ENCODE measurements at regions not wholly inside any gene's neighbourhood (a gene's known extent, or its start where the extent isn't known, plus 50 kb on each side); places are given as distances from the start of the nearest gene placed in this dataset.

DNA sequence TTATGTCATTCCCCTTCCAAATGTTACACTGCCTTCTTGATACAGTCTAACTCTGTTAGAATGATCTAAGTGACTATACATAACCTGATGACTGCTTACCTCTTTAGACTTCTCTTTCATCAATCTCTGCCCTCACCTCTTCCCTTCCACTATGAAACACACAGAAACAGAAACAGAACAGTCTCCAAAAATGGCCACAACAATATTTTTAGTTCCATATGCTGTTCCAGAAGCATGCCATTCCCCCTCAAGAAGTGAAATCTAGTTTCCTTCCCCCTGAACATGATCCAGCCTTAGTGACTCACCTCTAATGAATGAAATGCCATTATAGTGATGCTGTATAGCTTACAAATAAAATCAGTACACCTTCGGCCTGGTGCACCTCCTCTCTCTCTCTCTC lies 229.3 kb upstream of the TENT5A start:
- intact Hi-C loops (cut with DNase I): no loop called here
- DNase-seq: no peak
- H3K36me3 ChIP-seq (replicated peaks in 1 of 2): no peaks in the 10 kb centered on the region
- 32 to 74% (median 57%) methylated on average over 1 of the region's 1 CpG for WGBS, 4 donors
- TF ChIP-seq POLR2A (IDR thresholded peaks at IDR 0.05): no peak
- TF ChIP-seq, protein P1, sequence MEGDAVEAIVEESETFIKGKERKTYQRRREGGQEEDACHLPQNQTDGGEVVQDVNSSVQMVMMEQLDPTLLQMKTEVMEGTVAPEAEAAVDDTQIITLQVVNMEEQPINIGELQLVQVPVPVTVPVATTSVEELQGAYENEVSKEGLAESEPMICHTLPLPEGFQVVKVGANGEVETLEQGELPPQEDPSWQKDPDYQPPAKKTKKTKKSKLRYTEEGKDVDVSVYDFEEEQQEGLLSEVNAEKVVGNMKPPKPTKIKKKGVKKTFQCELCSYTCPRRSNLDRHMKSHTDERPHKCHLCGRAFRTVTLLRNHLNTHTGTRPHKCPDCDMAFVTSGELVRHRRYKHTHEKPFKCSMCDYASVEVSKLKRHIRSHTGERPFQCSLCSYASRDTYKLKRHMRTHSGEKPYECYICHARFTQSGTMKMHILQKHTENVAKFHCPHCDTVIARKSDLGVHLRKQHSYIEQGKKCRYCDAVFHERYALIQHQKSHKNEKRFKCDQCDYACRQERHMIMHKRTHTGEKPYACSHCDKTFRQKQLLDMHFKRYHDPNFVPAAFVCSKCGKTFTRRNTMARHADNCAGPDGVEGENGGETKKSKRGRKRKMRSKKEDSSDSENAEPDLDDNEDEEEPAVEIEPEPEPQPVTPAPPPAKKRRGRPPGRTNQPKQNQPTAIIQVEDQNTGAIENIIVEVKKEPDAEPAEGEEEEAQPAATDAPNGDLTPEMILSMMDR (IDR thresholded peaks at IDR 0.05): no peak
- no peak overlapping the region for H3K4me3 ChIP-seq
- no peak overlapping the region for H3K27ac ChIP-seq
- no peaks in the 10 kb centered on the region for H3K4me1 ChIP-seq (replicated peaks in 1 of 2)
- no peaks in the 10 kb centered on the region for H3K27me3 ChIP-seq
- H3K9me3 ChIP-seq (replicated peaks in 1 of 3): peaks cover 0 to 5% (median 0%) of the 10 kb centered on the region in 3 donors

DNA sequence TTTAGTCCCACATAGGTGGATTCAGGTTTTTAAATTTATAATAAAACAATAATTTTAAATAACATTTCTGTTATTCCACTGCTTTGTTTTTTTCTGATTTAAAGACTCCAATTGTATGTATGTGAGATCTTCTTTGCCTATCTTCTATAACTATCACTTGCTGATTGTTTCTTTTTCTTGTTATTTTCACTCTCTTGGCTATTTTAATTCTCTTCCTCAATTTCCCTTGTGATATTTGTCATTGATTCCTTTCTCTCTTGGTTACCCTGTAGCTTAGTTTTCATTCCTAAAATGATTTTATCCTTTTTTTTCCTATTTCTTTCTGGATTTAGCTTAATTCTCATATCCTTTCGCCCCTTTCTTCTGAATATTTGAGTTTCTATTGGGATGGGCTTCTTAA lies 227.3 kb upstream of the TENT5A start:
- no peaks in the 10 kb centered on the region for H3K4me1 ChIP-seq (replicated peaks in 1 of 2)
- H3K27me3 ChIP-seq: no peaks in the 10 kb centered on the region
- DNase-seq: no peak
- H3K4me3 ChIP-seq: no peak overlapping the region
- intact Hi-C loops (cut with DNase I): no loop called here
- H3K27ac ChIP-seq: no peak overlapping the region
- TF ChIP-seq, protein P1 (IDR thresholded peaks at IDR 0.05): no peak
- no peak for TF ChIP-seq POLR2A (IDR thresholded peaks at IDR 0.05)
- no peaks in the 10 kb centered on the region for H3K36me3 ChIP-seq (replicated peaks in 1 of 2)
- 73 to 92% (median 85%) methylated on average over 1 of the region's 1 CpG for WGBS, 4 donors
- H3K9me3 ChIP-seq (replicated peaks in 1 of 3): peaks cover 0 to 5% (median 0%) of the 10 kb centered on the region in 3 donors

DNA sequence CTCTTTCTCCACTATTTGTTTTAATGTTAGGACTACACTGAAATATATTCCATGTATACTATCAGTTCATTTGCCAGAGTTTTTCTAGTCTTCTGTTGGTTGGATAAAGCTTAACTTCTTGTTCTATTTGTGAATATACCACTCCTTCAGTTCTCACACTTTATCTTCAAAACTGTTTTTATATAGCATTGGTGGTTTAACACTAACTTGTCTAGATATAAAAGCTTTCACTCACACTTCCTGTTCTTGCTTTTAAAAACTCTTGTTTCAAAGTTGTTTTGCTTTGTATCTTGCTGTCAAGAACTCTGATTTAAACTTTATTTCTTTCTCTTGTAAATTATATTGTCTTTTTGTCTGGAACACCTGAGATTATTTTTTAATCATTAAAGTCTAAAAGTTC lies 226.8 kb upstream of the TENT5A start:
- H3K4me1 ChIP-seq (replicated peaks in 1 of 2): no peaks in the 10 kb centered on the region
- no peaks in the 10 kb centered on the region for H3K27me3 ChIP-seq
- TF ChIP-seq, protein P1 (IDR thresholded peaks at IDR 0.05): no peak
- TF ChIP-seq POLR2A (IDR thresholded peaks at IDR 0.05): no peak
- peaks cover 0 to 5% (median 0%) of the 10 kb centered on the region in 3 donors for H3K9me3 ChIP-seq (replicated peaks in 1 of 3)
- intact Hi-C loops (cut with DNase I): no loop called here
- H3K27ac ChIP-seq: no peak overlapping the region
- no peak overlapping the region for H3K4me3 ChIP-seq
- DNase-seq: no peak
- H3K36me3 ChIP-seq (replicated peaks in 1 of 2): no peaks in the 10 kb centered on the region

DNA sequence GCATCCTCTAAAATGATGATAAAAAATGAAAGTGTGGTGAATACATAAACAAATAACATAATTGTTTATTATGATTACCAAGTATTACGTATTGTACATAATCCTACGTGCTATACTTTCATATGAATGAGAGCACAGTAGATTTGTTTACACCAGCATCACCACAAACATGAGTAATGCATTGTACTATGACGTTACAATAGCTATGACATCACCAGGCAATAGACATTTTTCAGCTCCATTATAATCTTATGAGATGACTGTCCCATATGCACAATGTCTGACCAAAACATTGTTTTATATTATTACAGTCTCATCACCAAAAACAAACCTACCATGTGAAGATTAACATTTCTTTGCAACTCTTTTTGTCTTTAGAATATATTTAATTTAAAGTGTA lies 225.7 kb upstream of the TENT5A start:
- Histone ChIP-seq H3K27me3 (no peaks in the 10 kb centered on the region), H3K4me3 (no peak overlapping the region), H3K4me1 (replicated peaks in 1 of 2) (no peaks in the 10 kb centered on the region), H3K9me3 (replicated peaks in 1 of 3) (peaks cover 0 to 5% (median 0%) of the 10 kb centered on the region in 3 donors), H3K36me3 (replicated peaks in 1 of 2) (no peaks in the 10 kb centered on the region), H3K27ac (no peak overlapping the region)
- TF ChIP-seq POLR2A (IDR thresholded peaks at IDR 0.05): no peak
- TF ChIP-seq, protein P1 (IDR thresholded peaks at IDR 0.05): no peak
- no peak for DNase-seq
- intact Hi-C loops (cut with DNase I): no loop called here
- 81 to 90% (median 81%) methylated on average over 3 of the region's 3 CpGs for WGBS, 4 donors
